ENCODE measurements at regions not wholly inside any gene's neighbourhood (a gene's known extent, or its start where the extent isn't known, plus 50 kb on each side); places are given as distances from the start of the nearest gene placed in this dataset.

DNA sequence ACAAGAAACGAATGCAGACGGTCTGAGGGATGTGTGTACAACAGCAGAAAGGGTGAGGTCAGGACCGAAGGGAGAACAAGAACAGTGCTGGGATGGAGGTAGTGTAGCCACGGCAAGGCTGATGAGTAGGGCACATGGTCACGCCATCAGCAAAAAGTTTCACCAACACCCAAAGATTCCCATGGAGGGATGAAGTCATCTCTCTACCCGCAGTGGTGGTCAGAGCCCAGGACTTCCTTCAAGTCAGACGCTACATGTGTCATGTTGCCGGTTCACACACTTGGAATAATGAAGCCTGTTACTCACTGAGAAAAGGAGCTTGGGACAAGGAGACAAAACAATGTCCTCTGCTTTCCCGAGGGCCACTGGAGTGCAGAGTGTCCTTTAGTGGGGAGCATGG, 79.7 kb downstream of the SALL1 start:
- Histone ChIP-seq H3K9ac (ENCODE audit: low read length) (no peak overlapping the region), H2AFZ (ENCODE audit: low read depth, low read length) (no peak overlapping the region), H3K9me3 (ENCODE audit: insufficient read depth, low read depth, low read length) (no peaks in the 10 kb centered on the region), H3K27me3 (ENCODE audit: insufficient read depth, low read length) (peaks cover 3% of the 10 kb centered on the region), H4K20me1 (ENCODE audit: insufficient read depth, low read length) (no peaks in the 10 kb centered on the region), H3K4me3 (ENCODE audit: insufficient read depth, low read depth, low read length) (no peak overlapping the region), H3K27ac (ENCODE audit: low read depth, low read length) (no peak overlapping the region), H3K4me1 (ENCODE audit: insufficient read depth, low read length) (no peaks in the 10 kb centered on the region), H3K79me2 (ENCODE audit: insufficient read depth, low read length) (no peaks in the 10 kb centered on the region), H3K36me3 (ENCODE audit: insufficient read depth, low read length) (no peaks in the 10 kb centered on the region), H3K4me2 (ENCODE audit: low read length) (no peak overlapping the region)
- FAIRE-seq (no peak), DNase-seq (ENCODE audit: low read depth) (no peak)
- peaks cover 1% of the 10 kb centered on the region for H3K9me3 Mint-ChIP-seq (ENCODE audit: unreplicated experiment)
- TF ChIP-seq, protein P1, sequence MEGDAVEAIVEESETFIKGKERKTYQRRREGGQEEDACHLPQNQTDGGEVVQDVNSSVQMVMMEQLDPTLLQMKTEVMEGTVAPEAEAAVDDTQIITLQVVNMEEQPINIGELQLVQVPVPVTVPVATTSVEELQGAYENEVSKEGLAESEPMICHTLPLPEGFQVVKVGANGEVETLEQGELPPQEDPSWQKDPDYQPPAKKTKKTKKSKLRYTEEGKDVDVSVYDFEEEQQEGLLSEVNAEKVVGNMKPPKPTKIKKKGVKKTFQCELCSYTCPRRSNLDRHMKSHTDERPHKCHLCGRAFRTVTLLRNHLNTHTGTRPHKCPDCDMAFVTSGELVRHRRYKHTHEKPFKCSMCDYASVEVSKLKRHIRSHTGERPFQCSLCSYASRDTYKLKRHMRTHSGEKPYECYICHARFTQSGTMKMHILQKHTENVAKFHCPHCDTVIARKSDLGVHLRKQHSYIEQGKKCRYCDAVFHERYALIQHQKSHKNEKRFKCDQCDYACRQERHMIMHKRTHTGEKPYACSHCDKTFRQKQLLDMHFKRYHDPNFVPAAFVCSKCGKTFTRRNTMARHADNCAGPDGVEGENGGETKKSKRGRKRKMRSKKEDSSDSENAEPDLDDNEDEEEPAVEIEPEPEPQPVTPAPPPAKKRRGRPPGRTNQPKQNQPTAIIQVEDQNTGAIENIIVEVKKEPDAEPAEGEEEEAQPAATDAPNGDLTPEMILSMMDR (IDR thresholded peaks at IDR 0.05; ENCODE audit: insufficient read depth, low read depth, low read length): no peak
- TF ChIP-seq EZH2 (IDR thresholded peaks at IDR 0.05; ENCODE audit: insufficient read depth, low read length): no peak
- H3K4me1 Mint-ChIP-seq (ENCODE audit: low read depth, unreplicated experiment): peaks cover 2% of the 10 kb centered on the region
- no peaks in the 10 kb centered on the region for H3K36me3 Mint-ChIP-seq (ENCODE audit: low read depth, unreplicated experiment)
- H3K4me3 Mint-ChIP-seq (ENCODE audit: unreplicated experiment): no peak overlapping the region
- H3K27me3 Mint-ChIP-seq (ENCODE audit: low read depth, unreplicated experiment): peaks cover 21% of the 10 kb centered on the region
- no peak overlapping the region for H3K27ac Mint-ChIP-seq (ENCODE audit: unreplicated experiment)

DNA sequence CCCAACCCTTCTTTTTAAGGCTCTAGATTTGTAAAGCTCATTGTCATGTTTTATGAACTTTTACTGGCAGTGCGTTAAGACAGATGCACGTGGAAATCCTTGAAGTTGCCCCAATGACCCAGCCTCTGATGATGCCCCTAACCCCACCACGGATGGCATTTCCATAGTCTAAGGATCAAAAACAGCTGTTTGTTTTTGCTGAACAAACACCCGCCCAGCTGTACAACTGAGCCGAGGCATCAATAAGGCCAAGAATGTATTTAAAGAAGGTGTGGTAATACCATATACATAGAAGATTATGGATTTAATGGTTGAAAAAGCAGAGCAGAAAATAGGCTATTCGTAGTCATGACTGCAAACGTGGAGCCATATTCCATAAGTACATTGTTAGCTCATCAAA, 83.7 kb downstream of the SALL1 start:
- Histone ChIP-seq H4K20me1 (ENCODE audit: insufficient read depth, low read length) (no peaks in the 10 kb centered on the region), H3K9me3 (ENCODE audit: insufficient read depth, low read depth, low read length) (no peaks in the 10 kb centered on the region), H3K27ac (ENCODE audit: low read depth, low read length) (no peak overlapping the region), H3K79me2 (ENCODE audit: insufficient read depth, low read length) (no peaks in the 10 kb centered on the region), H3K27me3 (ENCODE audit: insufficient read depth, low read length) (peaks cover 2% of the 10 kb centered on the region), H2AFZ (ENCODE audit: low read depth, low read length) (no peak overlapping the region), H3K4me2 (ENCODE audit: low read length) (no peak overlapping the region), H3K4me3 (ENCODE audit: insufficient read depth, low read depth, low read length) (no peak overlapping the region), H3K9ac (ENCODE audit: low read length) (no peak overlapping the region), H3K36me3 (ENCODE audit: insufficient read depth, low read length) (no peaks in the 10 kb centered on the region), H3K4me1 (ENCODE audit: insufficient read depth, low read length) (no peaks in the 10 kb centered on the region)
- Mint-ChIP-seq H3K4me1 (ENCODE audit: low read depth, unreplicated experiment) (peaks cover 2% of the 10 kb centered on the region), H3K4me3 (ENCODE audit: unreplicated experiment) (no peak overlapping the region), H3K9me3 (ENCODE audit: unreplicated experiment) (no peaks in the 10 kb centered on the region), H3K27me3 (ENCODE audit: low read depth, unreplicated experiment) (peaks cover 7% of the 10 kb centered on the region), H3K36me3 (ENCODE audit: low read depth, unreplicated experiment) (no peaks in the 10 kb centered on the region), H3K27ac (ENCODE audit: unreplicated experiment) (no peak overlapping the region)
- FAIRE-seq (no peak), DNase-seq (ENCODE audit: low read depth) (no peak)
- no peak for TF ChIP-seq EZH2 (IDR thresholded peaks at IDR 0.05; ENCODE audit: insufficient read depth, low read length)
- TF ChIP-seq, protein P1 (IDR thresholded peaks at IDR 0.05; ENCODE audit: insufficient read depth, low read depth, low read length): no peak

DNA sequence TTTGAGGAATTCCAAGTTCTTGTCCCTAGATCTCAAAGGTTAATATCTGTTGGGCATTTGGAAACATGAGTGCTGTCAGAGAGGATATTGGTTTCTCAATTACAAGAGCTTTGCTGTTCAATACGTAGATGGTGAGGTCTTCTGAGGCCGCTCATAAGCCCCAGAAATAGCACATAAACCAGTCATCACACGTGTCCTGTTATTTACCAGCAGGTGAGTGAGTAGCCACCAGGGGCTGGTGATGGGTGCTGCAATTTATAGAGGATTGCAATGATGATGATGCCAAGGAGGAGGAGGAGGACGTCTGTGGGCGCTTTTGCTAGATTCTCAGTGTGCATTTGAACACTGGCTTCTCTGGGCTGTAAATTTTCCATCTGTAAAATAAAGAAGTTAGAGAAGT, 89.0 kb downstream of the SALL1 start:
- FAIRE-seq: no peak
- Mint-ChIP-seq H3K27me3 (ENCODE audit: low read depth, unreplicated experiment) (peaks cover 3% of the 10 kb centered on the region), H3K9me3 (ENCODE audit: unreplicated experiment) (no peaks in the 10 kb centered on the region), H3K4me3 (ENCODE audit: unreplicated experiment) (no peak overlapping the region), H3K36me3 (ENCODE audit: low read depth, unreplicated experiment) (no peaks in the 10 kb centered on the region), H3K27ac (ENCODE audit: unreplicated experiment) (no peak overlapping the region), H3K4me1 (ENCODE audit: low read depth, unreplicated experiment) (no peaks in the 10 kb centered on the region)
- no peak for DNase-seq (ENCODE audit: low read depth)
- no peaks in the 10 kb centered on the region for H4K20me1 ChIP-seq (ENCODE audit: insufficient read depth, low read length)
- H3K4me2 ChIP-seq (ENCODE audit: low read length): no peak overlapping the region
- H3K9ac ChIP-seq (ENCODE audit: low read length): no peak overlapping the region
- H3K4me1 ChIP-seq (ENCODE audit: insufficient read depth, low read length): no peaks in the 10 kb centered on the region
- H3K9me3 ChIP-seq (ENCODE audit: insufficient read depth, low read depth, low read length): no peaks in the 10 kb centered on the region
- no peak overlapping the region for H3K4me3 ChIP-seq (ENCODE audit: insufficient read depth, low read depth, low read length)
- peaks cover 4% of the 10 kb centered on the region for H3K27me3 ChIP-seq (ENCODE audit: insufficient read depth, low read length)
- H3K79me2 ChIP-seq (ENCODE audit: insufficient read depth, low read length): no peaks in the 10 kb centered on the region
- no peak for TF ChIP-seq EZH2 (IDR thresholded peaks at IDR 0.05; ENCODE audit: insufficient read depth, low read length)
- TF ChIP-seq, protein P1 (IDR thresholded peaks at IDR 0.05; ENCODE audit: insufficient read depth, low read depth, low read length): no peak
- H3K27ac ChIP-seq (ENCODE audit: low read depth, low read length): no peak overlapping the region
- H2AFZ ChIP-seq (ENCODE audit: low read depth, low read length): no peak overlapping the region
- H3K36me3 ChIP-seq (ENCODE audit: insufficient read depth, low read length): no peaks in the 10 kb centered on the region
